Activated CD8-positive, alpha-beta T cell treated with anti-CD3 and anti-CD28 coated beads for 36 hours (primary cell): ENCODE measurements at regions not wholly inside any gene's neighbourhood (a gene's known extent, or its start where the extent isn't known, plus 50 kb on each side); places are given as distances from the start of the nearest gene placed in this dataset.

Experiments
- ATAC-seq: fragments of 200-7000 bp; cut with Tn5 transposase; one replicate; pipeline ENCODE4 v1.10.0; 2021; ENCODE audit warnings: mild to moderate bottlenecking, moderate library complexity
- CTCF ChIA-PET: fragments of 350-600 bp; sonication (Branson Sonifier 250); formaldehyde crosslinking; loops from one replicate; lab custom pipeline; 2021; ENCODE audit warnings: antibody characterized with exemption; lab: Charles Lee
- POLR2A ChIA-PET: fragments of 350-600 bp; sonication (Branson Sonifier 250); formaldehyde crosslinking; loops from one replicate; lab custom pipeline; 2021; ENCODE audit warnings: antibody characterized with exemption; lab: Charles Lee
- DNase-seq: peaks from one replicate; pipeline ENCODE4 v3.0.0-alpha.2; 2020
- H3K27ac Mint-ChIP-seq: one replicate; pipeline ENCODE4 v1.8.0; 2021; ENCODE audit warnings: mild to moderate bottlenecking, mixed read lengths
- H3K27me3 Mint-ChIP-seq: one replicate; pipeline ENCODE4 v1.8.0; 2021; ENCODE audit warnings: mixed read lengths
- H3K36me3 Mint-ChIP-seq: one replicate; pipeline ENCODE4 v1.8.0; 2021; ENCODE audit warnings: low read depth, mixed read lengths
- H3K4me1 Mint-ChIP-seq: one replicate; pipeline ENCODE4 v1.8.0; 2021; ENCODE audit warnings: low read depth, mixed read lengths
- H3K4me3 Mint-ChIP-seq: one replicate; pipeline ENCODE4 v1.8.0; 2021; ENCODE audit warnings: mild to moderate bottlenecking, moderate library complexity, mixed read lengths
- H3K9me3 Mint-ChIP-seq: one replicate; pipeline ENCODE4 v1.8.0; 2021; ENCODE audit warnings: mixed read lengths
- CTCF ChIP-seq: fragments of 200-600 bp; IDR thresholded peaks from one replicate; pipeline ENCODE4 v1.8.0; 2022; ENCODE audit warnings: antibody characterized with exemption, mild to moderate bottlenecking
- intact Hi-C: fragments of 100-400 bp; cut with micrococcal nuclease; formaldehyde crosslinking; loops from one replicate; pipeline ENCODE4 v1.10.0; 2022

GRCh38 chr1:163834778-163835177 lies 513.0 kb downstream of the NUF2 start:
- no peaks in the 10 kb centered on the region for H3K36me3 Mint-ChIP-seq
- H3K4me1 Mint-ChIP-seq = no peaks in the 10 kb centered on the region
- ChIA-PET POLR2A (no interaction called here), CTCF (no interaction called here)
- H3K27ac Mint-ChIP-seq = no peak overlapping the region
- no peak for DNase-seq
- no peak for TF ChIP-seq CTCF
- intact Hi-C loops = no loop called here
- H3K4me3 Mint-ChIP-seq = no peak overlapping the region
- no peak for ATAC-seq
- H3K27me3 Mint-ChIP-seq = no peaks in the 10 kb centered on the region
- H3K9me3 Mint-ChIP-seq = no peaks in the 10 kb centered on the region

- POLR2A ChIA-PET = no interaction called here
- no peak overlapping the region for H3K4me3 Mint-ChIP-seq
- H3K9me3 Mint-ChIP-seq = no peaks in the 10 kb centered on the region
- H3K27ac Mint-ChIP-seq = no peak overlapping the region
- H3K36me3 Mint-ChIP-seq = no peaks in the 10 kb centered on the region
- no peaks in the 10 kb centered on the region for H3K4me1 Mint-ChIP-seq
- TF ChIP-seq CTCF = no peak
- ATAC-seq (no peak), DNase-seq (no peak)
- H3K27me3 Mint-ChIP-seq = no peaks in the 10 kb centered on the region
- intact Hi-C loops = no loop called here
- CTCF ChIA-PET = no interaction called here
These were observed 514.7 kb downstream of the NUF2 start for GRCh38 chr1:163836481-163836880.

- H3K27me3 Mint-ChIP-seq = no peaks in the 10 kb centered on the region
- no peak overlapping the region for H3K27ac Mint-ChIP-seq
- intact Hi-C loops = no loop called here
- ATAC-seq (no peak), DNase-seq (no peak)
- no peak for TF ChIP-seq CTCF
- H3K9me3 Mint-ChIP-seq = no peaks in the 10 kb centered on the region
- ChIA-PET CTCF (no interaction called here), POLR2A (no interaction called here)
- no peaks in the 10 kb centered on the region for H3K36me3 Mint-ChIP-seq
- H3K4me3 Mint-ChIP-seq = no peak overlapping the region
- no peaks in the 10 kb centered on the region for H3K4me1 Mint-ChIP-seq
These were observed 515.5 kb downstream of the NUF2 start for GRCh38 chr1:163837206-163837605.

- CTCF ChIA-PET = no interaction called here
- H3K9me3 Mint-ChIP-seq = peaks cover 1% of the 10 kb centered on the region
- TF ChIP-seq CTCF = no peak
- H3K4me1 Mint-ChIP-seq = no peaks in the 10 kb centered on the region
- no peak for DNase-seq
- H3K4me3 Mint-ChIP-seq = no peak overlapping the region
- H3K27me3 Mint-ChIP-seq = no peaks in the 10 kb centered on the region
- H3K27ac Mint-ChIP-seq = no peak overlapping the region
- intact Hi-C loops = no loop called here
- no peaks in the 10 kb centered on the region for H3K36me3 Mint-ChIP-seq
- POLR2A ChIA-PET = no interaction called here
- no peak for ATAC-seq
These were observed 520.8 kb downstream of the NUF2 start for GRCh38 chr1:163842571-163842970.

- Mint-ChIP-seq H3K4me1 (no peaks in the 10 kb centered on the region), H3K27ac (no peak overlapping the region), H3K4me3 (no peak overlapping the region), H3K9me3 (peaks cover 1% of the 10 kb centered on the region), H3K36me3 (no peaks in the 10 kb centered on the region), H3K27me3 (no peaks in the 10 kb centered on the region)
- ATAC-seq (no peak), DNase-seq (no peak)
- TF ChIP-seq CTCF = no peak
- ChIA-PET CTCF (no interaction called here), POLR2A (no interaction called here)
- intact Hi-C loops = no loop called here
These were observed 522.7 kb downstream of the NUF2 start for GRCh38 chr1:163844459-163844858.
